Spinal cord (tissue), 9 donors: ENCODE measurements at regions not wholly inside any gene's neighbourhood (a gene's known extent, or its start where the extent isn't known, plus 50 kb on each side); places are given as distances from the start of the nearest gene placed in this dataset.
A peak's percentile ranks its signal among the peaks of the same experiment; 100 is the strongest.

Source experiments
- DNase-seq, 6 donors: peaks; one replicate each; pipeline versions ENCODE4 v3.0.0 to v3.0.0-alpha.2; 2013 to 2015; ENCODE audit warnings: low spot score in 6 of 6, low read depth in 4 of 6
- H3K27ac ChIP-seq: one replicate; pipeline ENCODE4 v1.5.1; 2013; ENCODE audit warnings: low read depth, low read length, control low read depth
- H3K27me3 ChIP-seq: one replicate; pipeline ENCODE4 v1.6.1; 2013; ENCODE audit warnings: low read length; ENCODE audit not compliant: control insufficient read depth, insufficient read depth
- H3K36me3 ChIP-seq: one replicate; pipeline ENCODE4 v1.6.1; 2013; ENCODE audit warnings: low read length; ENCODE audit not compliant: control insufficient read depth, insufficient read depth
- H3K4me1 ChIP-seq: one replicate; pipeline ENCODE4 v1.6.1; 2013; ENCODE audit warnings: low read length; ENCODE audit not compliant: control insufficient read depth, insufficient read depth
- H3K4me3 ChIP-seq: one replicate; pipeline ENCODE4 v1.5.1; 2013; ENCODE audit warnings: low read depth, low read length, control low read depth
- H3K9me3 ChIP-seq: one replicate; pipeline ENCODE4 v1.6.1; 2013; ENCODE audit warnings: low read length; ENCODE audit not compliant: control insufficient read depth, insufficient read depth
- WGBS: methylation state at CpG from one replicate; pipeline ENCODE4 v1.1.5; 2013; ENCODE audit warnings: missing lambda C conversion rate; ENCODE audit not compliant: insufficient coverage; 5-methylcytosine and 5-hydroxymethylcytosine counted together
- donor health status: healthy.

DNA sequence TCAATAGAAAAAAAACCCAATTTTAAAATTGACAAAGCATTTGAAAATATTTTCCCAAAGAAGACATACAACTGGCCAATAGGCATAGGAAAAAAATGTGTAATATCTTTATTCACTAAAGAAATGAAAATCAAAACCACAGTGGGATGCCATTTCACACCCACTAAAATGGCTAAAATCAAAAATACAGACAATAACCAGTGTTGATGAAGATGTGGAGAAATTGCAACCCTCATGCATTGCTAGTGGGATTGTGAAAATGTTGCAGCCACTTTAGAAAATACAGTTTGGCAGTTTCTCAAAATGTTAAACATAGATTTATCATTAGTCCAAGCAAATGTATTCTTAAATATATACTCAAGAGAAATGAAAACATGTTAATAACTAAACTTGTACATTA, 315.1 kb upstream of the GPR149 start:
- Histone ChIP-seq H3K9me3 (peaks cover 2% of the 10 kb centered on the region), H3K36me3 (no peaks in the 10 kb centered on the region), H3K27ac (no peak overlapping the region), H3K4me1 (no peaks in the 10 kb centered on the region), H3K27me3 (no peaks in the 10 kb centered on the region), H3K4me3 (no peak overlapping the region)
- DNase-seq, result no peak

DNA sequence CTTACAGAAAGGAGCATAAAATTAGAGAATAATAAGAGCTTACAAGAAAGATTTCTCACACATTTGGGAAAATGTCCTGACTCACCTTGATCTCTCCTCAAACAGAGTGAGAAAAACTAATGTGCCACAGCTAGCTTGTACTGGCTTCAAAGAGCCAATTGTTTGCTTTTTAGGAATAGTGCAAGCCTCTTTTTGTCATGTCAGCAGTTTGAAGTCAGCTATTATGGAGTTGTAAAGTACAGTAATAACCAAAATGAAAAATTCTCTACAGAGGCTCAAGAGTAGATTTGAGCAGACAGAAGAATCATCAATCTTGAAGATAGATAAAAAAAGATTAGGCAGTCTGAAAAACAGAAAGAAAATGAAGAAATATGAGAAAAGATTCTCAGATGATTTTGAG, 313.4 kb upstream of the GPR149 start:
- Histone ChIP-seq H3K9me3 (peaks cover 2% of the 10 kb centered on the region), H3K4me1 (no peaks in the 10 kb centered on the region), H3K4me3 (no peak overlapping the region), H3K27me3 (no peaks in the 10 kb centered on the region), H3K27ac (no peak overlapping the region), H3K36me3 (no peaks in the 10 kb centered on the region)
- no peak for DNase-seq

DNA sequence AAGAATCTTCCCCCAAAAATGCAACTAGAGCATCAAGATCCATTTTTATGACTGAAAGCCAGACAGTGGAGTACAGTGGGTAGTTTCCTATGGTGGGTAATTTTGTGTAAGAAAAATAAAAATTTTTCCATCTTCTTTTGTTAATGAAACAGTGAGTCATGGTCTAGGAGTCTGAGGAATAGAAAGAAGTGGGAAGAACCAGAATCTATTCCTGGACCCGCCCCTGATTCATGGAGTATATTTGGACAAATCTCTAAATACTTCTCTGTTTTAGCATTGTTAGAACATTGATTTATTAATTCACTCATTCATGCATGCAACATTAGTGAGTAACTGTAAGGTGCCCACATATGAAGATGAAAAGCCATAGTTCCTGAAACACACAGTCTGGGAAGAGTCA, 304.5 kb upstream of the GPR149 start:
- no peak for DNase-seq
- Histone ChIP-seq H3K36me3 (no peaks in the 10 kb centered on the region), H3K27me3 (no peaks in the 10 kb centered on the region), H3K27ac (no peak overlapping the region), H3K9me3 (no peaks in the 10 kb centered on the region), H3K4me3 (no peak overlapping the region), H3K4me1 (no peaks in the 10 kb centered on the region)
- no CpG with 5 or more reads among the region's 1 CpG for WGBS

DNA sequence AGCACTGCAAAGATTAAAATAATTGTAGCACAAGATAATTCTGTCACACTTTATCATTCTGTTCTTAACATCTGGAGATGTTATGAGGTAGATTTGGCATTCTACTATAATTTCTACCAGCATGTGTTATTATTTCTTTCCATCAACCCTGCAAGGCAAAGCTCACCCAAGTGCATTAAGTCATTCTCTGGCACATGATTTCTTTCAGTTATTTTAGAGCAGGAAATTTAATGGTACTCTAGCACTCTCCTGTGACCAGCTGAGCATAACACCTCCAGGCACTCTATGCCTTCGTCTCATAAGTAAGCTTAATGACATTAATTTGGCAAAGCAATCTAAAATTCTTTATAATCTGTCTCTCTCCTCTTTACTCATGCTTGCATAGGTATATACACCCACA, 300.2 kb upstream of the GPR149 start:
- no peaks in the 10 kb centered on the region for H3K36me3 ChIP-seq
- peak in 5 of 6 donors; percentile 29 to 95 (median 33) for DNase-seq
- no CpG with 5 or more reads among the region's 1 CpG for WGBS
- no peaks in the 10 kb centered on the region for H3K4me1 ChIP-seq
- no peaks in the 10 kb centered on the region for H3K9me3 ChIP-seq
- no peak overlapping the region for H3K4me3 ChIP-seq
- no peak overlapping the region for H3K27ac ChIP-seq
- H3K27me3 ChIP-seq, result no peaks in the 10 kb centered on the region

DNA sequence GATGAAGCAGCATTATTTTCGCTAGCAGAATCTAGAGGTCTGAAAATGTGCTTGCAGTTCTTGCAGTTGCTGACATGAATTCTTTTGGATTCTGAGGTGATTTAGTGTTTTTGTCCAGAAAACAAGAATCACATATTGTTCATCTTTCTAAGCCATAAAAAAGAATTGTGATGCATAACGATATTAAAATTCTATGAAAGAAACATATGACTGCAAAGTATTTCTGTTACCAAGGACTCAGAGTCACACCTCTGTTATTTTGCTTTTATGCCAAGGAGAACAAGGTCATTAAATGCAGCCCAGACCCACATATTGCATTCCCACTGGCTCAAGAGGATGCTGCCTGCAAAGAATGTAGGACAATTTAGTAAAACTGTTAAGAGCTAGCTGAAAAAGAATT, 299.8 kb upstream of the GPR149 start:
- Histone ChIP-seq H3K36me3 (no peaks in the 10 kb centered on the region), H3K4me3 (no peak overlapping the region), H3K27me3 (no peaks in the 10 kb centered on the region), H3K9me3 (no peaks in the 10 kb centered on the region), H3K4me1 (no peaks in the 10 kb centered on the region), H3K27ac (no peak overlapping the region)
- DNase-seq, result peak in 4 of 6 donors; percentile 11 to 23 (median 15)
- WGBS, result no CpG with 5 or more reads among the region's 2 CpGs

DNA sequence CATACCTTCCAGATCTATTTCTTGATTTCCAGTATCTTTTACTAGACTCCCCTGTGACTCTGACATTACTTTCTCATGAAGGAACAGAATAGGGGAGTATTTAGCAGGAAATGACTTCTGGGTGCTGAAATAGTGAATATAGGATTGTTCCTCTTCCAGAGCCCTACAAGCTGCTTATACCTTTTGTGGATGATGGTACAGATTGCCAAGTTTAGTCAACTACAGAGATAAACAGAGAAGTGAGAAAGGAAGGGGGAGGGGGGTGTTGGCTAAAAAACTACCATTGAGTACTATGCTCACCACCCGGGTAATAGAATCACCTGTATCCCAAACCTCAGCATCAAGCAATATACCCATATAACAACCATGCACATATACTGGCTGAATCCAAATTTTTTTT, 298.3 kb upstream of the GPR149 start:
- H3K4me1 ChIP-seq, result no peaks in the 10 kb centered on the region
- no CpG with 5 or more reads among the region's 1 CpG for WGBS
- H3K9me3 ChIP-seq, result no peaks in the 10 kb centered on the region
- H3K36me3 ChIP-seq, result no peaks in the 10 kb centered on the region
- H3K4me3 ChIP-seq, result no peak overlapping the region
- DNase-seq, result no peak
- H3K27ac ChIP-seq, result no peak overlapping the region
- no peaks in the 10 kb centered on the region for H3K27me3 ChIP-seq

DNA sequence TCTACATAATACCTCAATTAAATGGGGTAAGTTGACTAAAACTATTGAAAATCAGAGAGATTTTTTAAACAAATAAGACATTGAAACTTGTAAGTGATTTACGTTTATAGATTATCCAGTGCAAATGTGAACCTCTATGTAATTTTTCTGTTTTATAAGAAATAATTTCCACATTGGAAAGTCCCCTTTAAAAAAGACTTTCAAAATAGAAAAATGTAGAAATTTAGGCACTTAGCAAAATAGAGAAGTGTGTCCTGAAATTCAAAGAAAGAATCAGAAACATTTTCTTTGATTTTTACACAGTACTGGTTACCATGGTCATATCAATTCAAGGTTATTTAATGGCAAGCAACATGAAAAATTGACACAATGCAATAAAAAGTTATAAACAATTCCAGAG, 290.9 kb upstream of the GPR149 start:
- no peak for DNase-seq
- no peak overlapping the region for H3K4me3 ChIP-seq
- no peak overlapping the region for H3K27ac ChIP-seq
- WGBS, result no CpG with 5 or more reads among the region's 1 CpG
- H3K27me3 ChIP-seq, result no peaks in the 10 kb centered on the region
- H3K9me3 ChIP-seq, result no peaks in the 10 kb centered on the region
- no peaks in the 10 kb centered on the region for H3K36me3 ChIP-seq
- H3K4me1 ChIP-seq, result no peaks in the 10 kb centered on the region

DNA sequence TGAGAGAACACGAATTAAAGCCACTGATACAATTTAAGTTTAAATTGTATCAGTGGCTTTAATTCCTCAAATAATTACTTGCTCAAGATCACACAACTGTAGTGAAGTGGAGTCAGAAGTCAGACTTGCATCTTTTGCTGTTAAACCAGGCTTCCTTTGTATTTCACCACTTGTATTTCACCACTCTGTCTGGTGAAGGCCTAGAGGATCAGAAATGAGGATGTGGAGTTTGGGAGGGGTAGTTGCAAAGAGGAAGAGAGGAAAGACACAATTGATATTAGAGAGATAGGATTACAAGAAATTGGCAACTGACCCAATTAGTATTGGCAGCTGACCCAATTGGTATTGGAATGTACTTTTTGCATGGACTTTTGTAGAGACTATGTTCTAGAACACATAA, 288.1 kb upstream of the GPR149 start:
- Histone ChIP-seq H3K4me3 (no peak overlapping the region), H3K27me3 (no peaks in the 10 kb centered on the region), H3K27ac (no peak overlapping the region), H3K9me3 (no peaks in the 10 kb centered on the region), H3K36me3 (no peaks in the 10 kb centered on the region), H3K4me1 (no peaks in the 10 kb centered on the region)
- peak in 1 of 6 donors; percentile 13 for DNase-seq
- WGBS, result no CpG with 5 or more reads among the region's 1 CpG

DNA sequence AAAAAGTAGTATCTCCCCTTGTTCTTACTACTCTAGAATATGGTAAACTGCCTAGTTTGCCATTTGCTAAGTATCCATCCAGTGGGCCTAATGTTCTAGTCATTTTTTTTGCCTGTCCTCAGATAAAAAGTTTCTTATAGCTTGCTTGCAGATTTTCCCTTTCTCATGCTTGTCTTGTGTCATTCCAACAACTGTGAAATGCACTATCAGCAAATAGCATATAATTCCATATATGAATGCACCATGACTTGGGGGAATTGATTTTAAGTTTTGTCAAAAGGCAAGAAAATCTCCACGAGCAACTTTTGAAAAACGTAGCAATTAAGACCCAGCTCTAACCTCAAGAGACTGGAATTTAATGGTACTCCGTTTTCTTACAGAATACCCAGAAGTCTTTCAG, 286.2 kb upstream of the GPR149 start:
- DNase-seq, result peak in 1 of 6 donors; percentile 1
- no peak overlapping the region for H3K4me3 ChIP-seq
- no peaks in the 10 kb centered on the region for H3K9me3 ChIP-seq
- no peak overlapping the region for H3K27ac ChIP-seq
- WGBS, result no CpG with 5 or more reads among the region's 3 CpGs
- H3K4me1 ChIP-seq, result no peaks in the 10 kb centered on the region
- no peaks in the 10 kb centered on the region for H3K27me3 ChIP-seq
- no peaks in the 10 kb centered on the region for H3K36me3 ChIP-seq

DNA sequence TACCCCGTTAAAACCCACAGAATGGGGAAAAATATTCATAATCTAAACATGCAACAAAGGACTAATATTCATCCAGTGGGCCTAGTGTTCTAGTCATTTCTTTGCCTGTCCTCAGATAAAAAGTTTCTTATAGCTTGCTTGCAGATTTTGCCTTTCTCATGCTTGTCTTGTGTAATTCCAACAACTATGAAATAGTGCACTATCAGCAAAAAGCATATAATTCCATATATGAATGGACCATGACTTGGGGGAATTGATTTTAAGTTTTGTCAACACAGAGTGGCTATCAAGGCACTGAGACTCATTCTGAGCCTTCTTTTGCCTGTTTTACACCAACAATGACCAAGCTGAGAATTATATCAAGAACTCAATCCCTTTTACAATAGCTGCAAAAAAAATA, 278.6 kb upstream of the GPR149 start:
- no peaks in the 10 kb centered on the region for H3K9me3 ChIP-seq
- no peak overlapping the region for H3K27ac ChIP-seq
- H3K4me3 ChIP-seq, result no peak overlapping the region
- H3K36me3 ChIP-seq, result no peaks in the 10 kb centered on the region
- no peaks in the 10 kb centered on the region for H3K27me3 ChIP-seq
- no peak for DNase-seq
- no CpG with 5 or more reads among the region's 1 CpG for WGBS
- H3K4me1 ChIP-seq, result no peaks in the 10 kb centered on the region

DNA sequence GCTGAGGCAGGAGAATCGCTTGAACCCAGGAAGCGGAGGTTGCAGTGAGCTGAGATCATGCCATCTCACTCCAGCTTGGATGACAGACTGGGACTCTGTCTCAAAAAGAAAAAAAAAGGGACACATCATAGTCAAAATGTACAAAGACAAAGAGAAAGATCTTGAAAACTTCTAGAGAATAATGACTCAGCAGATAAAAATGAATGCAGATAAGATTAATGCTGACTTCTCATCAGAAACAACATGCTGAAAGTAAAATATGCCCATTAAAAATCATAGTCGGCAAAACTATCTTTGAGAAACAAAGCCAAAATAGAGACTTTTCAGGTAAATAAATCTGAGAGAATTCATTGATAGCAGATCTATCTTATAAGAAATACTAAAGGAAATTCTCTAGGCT, 271.1 kb upstream of the GPR149 start:
- DNase-seq, result no peak
- Histone ChIP-seq H3K27me3 (no peaks in the 10 kb centered on the region), H3K9me3 (no peaks in the 10 kb centered on the region), H3K4me3 (no peak overlapping the region), H3K4me1 (no peaks in the 10 kb centered on the region), H3K27ac (no peak overlapping the region), H3K36me3 (no peaks in the 10 kb centered on the region)
- 80% methylated on average over 2 of the region's 3 CpGs for WGBS
